RPMI8226 (cell line): ENCODE measurements at regions not wholly inside any gene's neighbourhood (a gene's known extent, or its start where the extent isn't known, plus 50 kb on each side); places are given as distances from the start of the nearest gene placed in this dataset.
"Not testable (repeated sequence)": the region's sequence is repeated elsewhere in the genome, so short reads cannot be mapped to it uniquely, and the experiment has no call there.

ENCODE experiments used
- DNase-seq: peaks from one replicate; pipeline ENCODE4 v3.0.0-alpha.2; 2015

DNA sequence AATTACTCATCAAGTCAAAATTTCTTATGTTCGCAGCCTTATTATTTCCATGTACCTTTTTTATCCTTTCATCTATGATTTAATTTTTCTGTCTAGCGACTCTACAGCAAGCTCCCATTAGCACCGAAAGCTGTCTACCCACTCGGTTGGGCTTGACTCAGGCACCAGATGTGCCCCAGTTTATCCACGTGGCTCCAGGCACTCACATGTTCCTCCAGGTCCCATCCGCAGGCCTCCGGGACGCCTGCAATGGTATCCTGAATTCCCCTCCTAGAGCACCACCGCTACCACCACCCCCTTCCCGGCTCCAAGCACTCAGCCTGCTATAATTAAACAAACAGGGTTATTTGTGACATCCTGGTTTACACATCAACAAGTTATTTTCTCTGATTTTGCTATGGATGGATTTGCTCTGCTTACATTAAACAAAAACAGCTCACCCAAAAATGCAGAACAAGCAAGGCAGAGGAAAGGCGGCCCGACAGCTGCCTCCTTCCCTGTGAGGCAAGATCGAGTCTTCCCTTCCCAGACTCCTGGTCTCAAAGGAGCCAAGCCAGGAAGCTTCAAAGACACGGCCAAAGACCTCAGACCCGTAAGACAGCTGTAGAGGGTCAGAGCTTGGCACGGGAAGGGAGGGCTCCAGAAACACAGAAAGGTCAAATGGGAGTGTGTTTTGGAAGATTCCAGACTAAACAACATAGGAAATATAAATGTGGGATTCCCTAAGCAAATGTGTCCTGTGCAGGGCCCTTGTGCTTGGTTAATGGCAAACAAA is 253.8 kb downstream of the TTC8 start:
- no peak for DNase-seq

DNA sequence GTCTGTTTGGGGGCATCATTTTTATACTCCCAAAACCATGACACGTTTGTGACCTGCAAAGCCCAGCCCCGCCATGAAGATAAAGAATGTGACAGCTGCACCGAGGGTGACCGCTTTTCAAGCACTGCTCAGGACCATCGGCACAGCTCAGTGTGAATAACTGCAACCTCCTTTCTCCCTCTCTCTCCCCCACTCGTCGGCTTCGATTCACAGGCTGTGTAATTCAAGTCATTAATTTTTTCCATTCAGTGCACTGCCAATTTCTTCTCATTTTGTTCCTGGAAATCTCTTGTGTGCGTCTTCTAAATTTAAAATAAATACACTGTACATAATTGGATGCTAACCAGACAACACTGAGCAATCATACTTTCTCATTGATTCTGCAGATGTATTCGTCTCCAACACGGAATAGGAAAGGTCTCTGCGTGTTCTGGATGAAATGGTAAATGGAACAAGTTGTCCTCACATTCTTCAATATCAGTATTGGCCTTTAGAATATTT is 260.8 kb downstream of the TTC8 start:
- no peak for DNase-seq

DNA sequence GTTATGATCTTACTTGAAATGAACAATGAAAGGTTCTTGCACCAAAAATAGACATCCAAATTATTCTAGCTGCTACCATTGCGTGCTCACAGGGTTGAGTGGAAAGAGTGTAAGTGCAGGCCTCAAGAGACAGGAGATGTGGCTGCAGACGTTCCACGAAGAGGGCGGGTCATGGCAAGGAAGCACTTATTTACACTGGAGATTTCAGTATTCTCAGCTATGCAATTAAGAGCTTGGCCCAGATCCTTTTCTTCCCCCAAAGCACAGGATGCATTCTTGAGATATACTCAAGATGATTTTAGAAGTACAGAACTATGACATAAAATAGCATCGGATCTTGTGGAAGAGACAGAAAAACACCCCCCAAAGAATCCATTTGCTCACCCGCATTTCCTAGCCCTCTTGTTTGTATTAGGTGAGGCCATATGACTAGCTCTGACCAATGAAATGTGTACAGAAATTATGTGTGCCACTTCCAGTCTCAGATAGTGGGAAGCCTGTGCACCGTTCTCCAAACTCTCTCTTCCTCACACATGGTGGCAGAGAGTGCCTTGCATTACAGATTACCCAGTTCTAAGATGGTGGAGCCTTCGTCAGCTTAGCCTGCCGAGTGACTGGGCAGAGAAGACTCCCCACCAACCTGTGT is 261.4 kb downstream of the TTC8 start:
- DNase-seq: no peak

DNA sequence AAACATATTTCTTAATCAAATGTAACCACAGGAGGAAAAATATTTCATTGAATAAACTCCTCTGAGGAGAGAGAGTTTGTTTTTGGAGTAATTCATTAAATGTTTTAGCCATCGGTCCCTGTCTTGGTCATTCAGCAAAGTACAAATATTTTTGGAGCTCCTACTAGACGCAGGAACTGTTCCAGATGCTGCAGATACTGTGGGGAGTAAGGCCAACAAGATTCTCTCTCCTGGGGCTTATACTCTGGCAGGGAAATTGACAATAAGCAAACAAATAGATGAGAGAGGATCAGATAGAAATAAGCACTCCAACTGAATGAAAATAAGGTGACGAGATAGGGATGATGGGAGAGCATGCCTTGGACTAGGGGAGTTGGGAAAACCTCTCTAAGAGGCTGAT is 264.1 kb downstream of the TTC8 start:
- DNase-seq: no peak

DNA sequence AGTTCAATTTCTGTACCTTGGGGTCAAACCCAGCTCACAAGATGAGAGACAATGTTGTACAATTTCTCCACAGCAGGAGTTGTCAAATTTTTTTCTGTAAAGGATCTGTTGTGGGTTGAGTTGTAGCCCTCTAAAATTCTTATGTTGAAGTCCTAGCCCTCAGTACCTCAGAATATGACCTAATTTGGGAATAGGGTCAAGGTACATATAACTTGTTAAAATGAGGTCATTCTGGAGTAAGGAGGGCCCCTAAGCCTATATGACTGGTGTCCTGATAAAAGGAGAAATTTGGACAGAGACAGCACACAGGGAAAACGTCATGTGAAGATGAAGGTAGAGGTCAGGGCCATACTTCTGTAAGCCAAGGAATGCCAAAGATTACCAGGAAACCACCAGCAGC is 264.9 kb downstream of the TTC8 start:
- DNase-seq: no peak

DNA sequence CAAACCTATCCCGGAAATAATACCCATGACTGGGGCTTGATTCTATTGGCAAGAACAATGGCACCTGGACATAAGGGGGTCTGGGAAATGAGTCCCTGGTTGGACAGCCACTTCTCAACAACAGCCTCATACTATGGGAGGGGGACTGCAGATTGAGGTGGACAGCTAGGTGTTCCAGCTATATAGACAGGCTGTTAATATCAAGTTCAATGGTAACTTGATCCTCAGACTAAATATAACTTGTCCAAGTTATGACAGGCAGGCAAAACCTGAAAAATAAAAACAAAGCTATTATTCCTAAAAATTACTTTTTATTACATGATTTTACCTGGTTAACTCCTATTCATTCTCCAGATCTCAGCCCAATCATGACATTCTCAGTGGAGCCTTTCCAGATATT is 267.3 kb downstream of the TTC8 start:
- DNase-seq: no peak

DNA sequence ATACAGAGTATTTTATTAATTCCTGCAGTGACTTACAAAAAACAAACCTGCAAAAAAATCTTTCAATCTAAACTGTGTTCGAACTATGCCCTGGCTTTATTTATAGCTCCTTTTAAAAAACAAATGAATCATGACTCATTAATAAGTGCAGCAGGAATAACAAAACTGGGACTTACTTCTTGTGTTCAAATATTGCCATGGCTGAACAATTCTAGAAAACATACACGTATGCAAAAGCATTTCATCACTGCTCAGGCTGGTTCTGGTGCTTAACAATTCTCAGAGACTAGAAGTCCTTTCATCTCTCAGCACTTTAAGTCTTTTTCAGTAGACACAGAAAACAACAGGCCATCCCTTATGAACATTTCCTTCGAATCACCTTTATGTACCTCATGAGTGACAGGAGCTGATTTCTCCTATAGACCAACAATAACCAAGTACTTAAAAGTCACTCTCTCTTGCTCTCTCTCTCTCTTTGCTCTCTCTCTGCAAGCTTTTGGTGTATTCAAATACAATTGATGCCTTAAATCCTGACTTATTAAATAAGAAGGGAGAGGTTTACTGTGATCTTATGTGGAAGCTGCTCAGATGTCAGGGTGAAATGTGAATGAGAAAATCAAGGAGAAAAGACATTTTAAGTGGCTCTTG is 268.8 kb downstream of the TTC8 start:
- DNase-seq: no peak

DNA sequence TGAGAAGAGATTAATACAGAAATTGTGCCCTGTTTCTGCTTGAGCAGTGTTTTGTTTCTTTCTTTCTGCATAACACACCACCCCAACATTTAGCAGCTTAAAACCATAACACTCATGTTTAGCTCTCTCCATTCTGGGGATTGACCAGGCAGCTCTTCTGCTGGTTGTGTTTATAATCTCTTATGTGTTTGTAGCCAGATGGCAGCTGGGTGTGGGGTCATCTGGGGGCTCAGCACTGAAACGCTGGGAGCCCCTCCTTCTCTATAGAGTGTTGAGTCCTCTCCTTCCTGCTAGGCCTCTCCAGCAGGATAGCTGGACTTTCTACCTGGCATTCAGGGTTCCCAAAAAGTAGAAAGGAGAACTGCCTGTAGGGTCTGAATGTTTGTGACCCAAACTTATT is 270.6 kb downstream of the TTC8 start:
- no peak for DNase-seq

DNA sequence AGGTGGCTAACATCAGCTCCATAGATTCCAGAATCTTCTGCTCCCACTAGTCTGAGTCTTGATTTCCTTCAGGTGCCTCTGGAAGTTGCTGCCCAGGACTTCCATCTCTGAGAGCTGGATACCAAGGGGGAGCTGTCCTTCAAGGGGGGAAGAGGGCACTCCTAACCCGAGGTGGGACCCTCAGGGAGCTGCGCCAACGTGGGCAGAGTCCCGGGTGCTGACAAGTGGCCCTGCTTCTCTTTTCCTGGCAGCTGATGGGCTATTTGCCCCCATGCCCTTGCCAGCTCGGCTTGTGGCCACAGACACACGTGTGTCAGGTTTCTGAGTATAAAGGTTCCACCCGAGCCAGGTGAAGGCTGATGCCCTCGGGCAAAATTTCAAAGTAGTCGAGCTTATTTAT is 272.5 kb downstream of the TTC8 start:
- no peak for DNase-seq

DNA sequence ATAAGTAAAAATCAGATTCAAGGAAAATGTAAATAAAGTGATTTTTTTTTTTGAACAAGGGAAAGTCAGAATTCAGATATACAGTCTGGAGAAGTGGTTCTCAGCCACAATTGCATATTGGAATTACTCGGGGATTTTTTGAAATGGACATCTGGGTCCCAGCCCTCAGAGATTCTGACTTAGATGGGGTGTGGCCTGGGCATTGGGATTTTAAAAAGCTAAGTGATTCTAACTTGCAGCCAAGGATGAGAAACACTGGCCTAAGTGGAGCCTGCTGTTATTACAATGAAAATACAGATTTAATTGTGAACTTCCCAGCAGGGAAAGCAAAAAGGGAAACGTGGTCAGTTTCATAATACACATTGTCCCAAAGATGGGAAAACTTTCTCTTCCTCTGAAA is 273.8 kb downstream of the TTC8 start:
- no peak for DNase-seq

DNA sequence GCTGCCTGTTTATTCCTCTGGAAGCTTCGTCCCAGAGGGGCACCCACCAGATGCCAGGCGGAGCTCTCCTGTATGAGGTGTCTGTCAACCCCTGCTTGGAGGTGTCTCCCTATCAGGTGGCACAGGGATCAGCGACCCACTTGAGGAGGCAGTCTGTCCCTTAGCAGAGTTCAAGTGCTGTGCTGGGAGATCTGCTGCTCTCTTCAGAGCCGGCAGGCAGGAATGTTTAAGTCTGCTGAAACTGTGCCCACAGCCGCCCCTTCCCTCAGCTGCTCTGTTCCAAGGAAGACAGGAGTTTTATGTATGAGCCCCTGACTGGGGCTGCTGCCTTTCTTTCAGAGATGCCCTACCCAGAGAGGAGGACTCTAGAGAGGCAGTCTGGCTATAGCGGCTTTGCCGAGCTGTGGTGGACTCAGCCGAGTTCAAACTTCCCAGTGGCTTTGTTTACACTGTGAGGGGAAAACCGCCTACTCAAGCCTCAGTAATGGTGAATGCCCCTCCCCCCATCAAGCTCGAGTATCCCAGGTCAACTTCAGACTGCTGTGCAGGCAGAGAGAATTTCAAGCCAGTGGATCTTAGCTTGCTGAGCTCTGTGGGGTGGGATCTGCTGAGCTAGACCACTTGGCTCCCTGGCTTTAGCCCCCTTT is 279.8 kb downstream of the TTC8 start:
- not testable (repeated sequence) for DNase-seq

DNA sequence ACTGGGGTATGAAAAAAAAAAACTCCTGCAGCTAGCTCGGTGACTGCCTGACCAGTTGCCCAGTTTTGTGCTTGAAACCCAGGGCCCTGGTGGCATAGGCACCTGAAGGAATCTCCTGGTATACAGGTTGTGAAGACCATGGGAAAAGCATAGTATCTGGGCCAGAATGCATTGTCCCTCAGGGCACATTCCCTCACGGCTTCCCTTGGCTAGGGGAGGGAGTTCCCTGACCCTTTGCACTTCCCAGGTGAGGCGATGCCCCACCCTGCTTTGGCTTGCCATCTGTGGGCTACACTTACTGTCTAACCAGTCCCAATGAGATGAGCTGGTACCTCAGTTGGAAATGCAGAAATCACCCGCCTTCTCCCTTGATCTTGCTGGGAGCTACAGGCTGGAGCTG is 280.4 kb downstream of the TTC8 start:
- DNase-seq: not testable (repeated sequence)
